HL-60 (cell line): ENCODE measurements at regions not wholly inside any gene's neighbourhood (a gene's known extent, or its start where the extent isn't known, plus 50 kb on each side); places are given as distances from the start of the nearest gene placed in this dataset.

ENCODE experiments used
- DNase-seq, 2 experiments: peaks; one replicate each; pipeline ENCODE4 v3.0.0-alpha.2; 2010 to 2020; ENCODE audit warnings: low read depth in 1 of 2, low spot score in 1 of 2
- H3K27ac ChIP-seq: fragments of 250-450 bp; sonication (Bioruptor Pico); replicated peaks from 2 replicates; pipeline ENCODE4 v1.5.1; 2020; ENCODE audit warnings: mild to moderate bottlenecking, moderate library complexity
- H3K27me3 ChIP-seq: fragments of 250-450 bp; sonication (Bioruptor Pico); 2 replicates; pipeline ENCODE4 v1.5.1; 2021; ENCODE audit warnings: mild to moderate bottlenecking, moderate library complexity; ENCODE audit not compliant: insufficient read depth, poor library complexity, severe bottlenecking
- H3K4me3 ChIP-seq: replicated peaks from 2 replicates; pipeline ENCODE4 v1.5.1; 2011; ENCODE audit warnings: mild to moderate bottlenecking, control low read depth, low read length; ENCODE audit not compliant: insufficient read depth
- GABPA ChIP-seq: IDR thresholded peaks from 2 replicates; pipeline ENCODE4 v1.6.1; 2012; ENCODE audit warnings: low read depth
- POLR2AphosphoS5 ChIP-seq: IDR thresholded peaks from 2 replicates; pipeline ENCODE4 v1.6.1; 2012; ENCODE audit warnings: low read depth
- REST ChIP-seq: IDR thresholded peaks from 2 replicates; pipeline ENCODE4 v1.6.1; 2012; ENCODE audit warnings: low read depth; ENCODE audit not compliant: insufficient replicate concordance
- SPI1 ChIP-seq: IDR thresholded peaks from 2 replicates; pipeline ENCODE4 v1.6.1; 2012; ENCODE audit warnings: low read depth, mild to moderate bottlenecking, borderline replicate concordance
- TF ChIP-seq, protein P1 (sequence below): IDR thresholded peaks from one replicate; pipeline ENCODE4 v1.5.1; 2011; ENCODE audit warnings: low read length, control low read depth, inconsistent platforms; ENCODE audit not compliant: insufficient read depth

GRCh38 chr4:154009788-154010187 is 220.9 kb upstream of the SFRP2 start:
- TF ChIP-seq SPI1 (no peak), GABPA (no peak)
- TF ChIP-seq, protein P1, sequence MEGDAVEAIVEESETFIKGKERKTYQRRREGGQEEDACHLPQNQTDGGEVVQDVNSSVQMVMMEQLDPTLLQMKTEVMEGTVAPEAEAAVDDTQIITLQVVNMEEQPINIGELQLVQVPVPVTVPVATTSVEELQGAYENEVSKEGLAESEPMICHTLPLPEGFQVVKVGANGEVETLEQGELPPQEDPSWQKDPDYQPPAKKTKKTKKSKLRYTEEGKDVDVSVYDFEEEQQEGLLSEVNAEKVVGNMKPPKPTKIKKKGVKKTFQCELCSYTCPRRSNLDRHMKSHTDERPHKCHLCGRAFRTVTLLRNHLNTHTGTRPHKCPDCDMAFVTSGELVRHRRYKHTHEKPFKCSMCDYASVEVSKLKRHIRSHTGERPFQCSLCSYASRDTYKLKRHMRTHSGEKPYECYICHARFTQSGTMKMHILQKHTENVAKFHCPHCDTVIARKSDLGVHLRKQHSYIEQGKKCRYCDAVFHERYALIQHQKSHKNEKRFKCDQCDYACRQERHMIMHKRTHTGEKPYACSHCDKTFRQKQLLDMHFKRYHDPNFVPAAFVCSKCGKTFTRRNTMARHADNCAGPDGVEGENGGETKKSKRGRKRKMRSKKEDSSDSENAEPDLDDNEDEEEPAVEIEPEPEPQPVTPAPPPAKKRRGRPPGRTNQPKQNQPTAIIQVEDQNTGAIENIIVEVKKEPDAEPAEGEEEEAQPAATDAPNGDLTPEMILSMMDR, result no peak
- Histone ChIP-seq H3K27me3 (no peaks in the 10 kb centered on the region), H3K4me3 (no peak overlapping the region), H3K27ac (no peak overlapping the region)
- DNase-seq, result no peak

DNA sequence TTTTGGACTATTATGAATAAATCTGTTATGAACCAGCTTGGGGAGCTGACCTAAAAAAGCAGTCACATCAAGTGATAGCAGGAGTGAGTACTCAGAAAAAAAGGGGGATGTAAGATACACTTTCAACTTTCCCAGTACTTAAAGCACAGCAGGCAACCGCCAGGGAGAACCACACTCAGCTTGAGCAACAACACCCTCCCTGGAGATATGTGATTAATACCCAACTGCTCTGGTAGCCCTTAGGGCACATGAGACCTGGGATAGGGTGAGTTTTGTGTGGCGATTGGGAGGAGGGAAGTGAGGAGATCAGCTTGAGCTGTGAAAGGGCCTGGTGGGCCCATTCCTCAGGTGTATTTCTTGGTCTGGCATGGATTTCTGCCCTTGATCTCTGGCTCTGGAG is 220.3 kb upstream of the SFRP2 start:
- TF ChIP-seq, protein P1, result no peak
- TF ChIP-seq REST (no peak), POLR2AphosphoS5 (no peak), GABPA (no peak), SPI1 (no peak)
- no peak overlapping the region for H3K27ac ChIP-seq

GRCh38 chr4:154005171-154005520 is 216.3 kb upstream of the SFRP2 start:
- H3K27ac ChIP-seq, result no peak overlapping the region
- no peak for DNase-seq
- no peak overlapping the region for H3K4me3 ChIP-seq
- H3K27me3 ChIP-seq, result no peaks in the 10 kb centered on the region
- no peak for TF ChIP-seq SPI1

More for the DNA sequence above, 220.3 kb upstream of the SFRP2 start:
- H3K4me3 ChIP-seq, result no peak overlapping the region
- H3K27me3 ChIP-seq, result no peaks in the 10 kb centered on the region
- DNase-seq, result no peak

DNA sequence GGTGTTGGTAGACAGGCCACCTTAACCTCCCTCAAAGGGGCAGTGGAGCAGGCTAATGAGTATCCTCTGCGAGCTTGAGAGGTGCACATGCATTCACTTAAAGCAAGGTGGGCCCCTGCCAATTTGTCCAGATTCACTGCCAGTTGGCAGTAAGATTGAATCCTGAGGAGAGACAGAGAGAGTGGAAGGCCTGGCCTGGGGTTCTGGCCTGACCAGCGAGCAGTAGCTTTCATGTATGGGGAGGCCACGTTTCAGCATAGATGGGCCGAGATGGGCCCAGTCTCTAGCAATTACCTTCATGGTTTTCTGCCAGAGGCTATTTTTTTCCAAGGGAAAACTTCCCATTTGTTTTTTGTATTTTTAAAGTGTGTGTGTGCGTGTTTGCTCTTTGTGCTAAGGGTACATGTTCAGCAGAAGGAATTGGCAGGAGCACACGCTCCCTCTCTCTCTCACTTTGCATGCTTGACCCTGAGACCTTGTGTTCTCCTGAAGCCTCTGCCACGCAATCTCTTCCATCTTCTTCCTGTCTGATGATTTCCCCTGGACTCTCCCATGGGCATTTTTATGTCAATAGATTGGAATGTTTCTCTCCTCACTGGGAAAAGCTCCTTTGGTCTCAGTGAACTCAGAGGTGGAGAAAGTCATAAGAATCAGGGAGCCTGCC is 215.8 kb upstream of the SFRP2 start:
- Histone ChIP-seq H3K4me3 (no peak overlapping the region), H3K27me3 (no peaks in the 10 kb centered on the region), H3K27ac (no peak overlapping the region)
- no peak for DNase-seq
- TF ChIP-seq GABPA (no peak), REST (no peak), SPI1 (no peak), POLR2AphosphoS5 (no peak)
- TF ChIP-seq, protein P1, result no peak
